ENCODE measurements at regions not wholly inside any gene's neighbourhood (a gene's known extent, or its start where the extent isn't known, plus 50 kb on each side); places are given as distances from the start of the nearest gene placed in this dataset.
A peak's percentile ranks its signal among the peaks of the same experiment; 100 is the strongest.

DNA sequence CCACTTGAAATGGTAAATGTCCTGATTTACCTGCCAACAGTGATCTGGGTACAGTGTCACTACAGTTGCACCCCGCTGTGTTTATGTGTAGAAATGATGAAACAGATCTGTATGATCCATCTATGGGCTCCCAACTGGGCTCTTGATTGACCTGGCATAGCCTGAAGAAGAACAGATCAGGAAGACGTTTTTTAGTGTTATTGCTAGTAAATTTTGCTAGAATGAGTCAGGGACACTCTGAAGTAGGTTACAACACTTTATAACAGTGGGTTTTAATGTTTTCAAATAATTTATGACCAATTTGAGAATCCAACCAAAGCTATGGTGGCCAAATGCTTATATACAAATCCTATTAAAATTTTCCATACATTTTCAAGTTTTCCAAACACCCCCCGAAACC is 110.3 kb downstream of the DKK1 start:
- Histone ChIP-seq H3K4ac (ENCODE audit: low read depth, low read length) (no peak overlapping the region), H3K4me3 (ENCODE audit: insufficient read depth, low read depth, low read length) (no peak overlapping the region), H3K36me3 (ENCODE audit: control insufficient read depth, insufficient read depth, low read length) (no peaks in the 10 kb centered on the region), H2AK9ac (replicated peaks; ENCODE audit: low read depth, low read length, poor library complexity) (no peak overlapping the region), H2AK5ac (ENCODE audit: low read depth, low read length) (no peak overlapping the region), H2BK120ac (ENCODE audit: low read depth, low read length) (no peak overlapping the region), H4K8ac (ENCODE audit: low read depth in 2 of 2, low read length in 2 of 2) (no peak overlapping the region), H3K14ac (replicated peaks; ENCODE audit: low read depth, low read length) (0 out of 2 replicates have a peak overlapping the region, but pooled peaks have one; percentile 34), H3K4me2 (ENCODE audit: low read depth, low read length) (no peak overlapping the region), H3K56ac (ENCODE audit: extremely low read depth, insufficient read depth, low read length) (no peak overlapping the region), H3K27ac (ENCODE audit: insufficient read depth, low read length) (no peak overlapping the region), H3K4me1 (ENCODE audit: control insufficient read depth, insufficient read depth, low read length) (peaks cover 6% of the 10 kb centered on the region), H4K20me1 (ENCODE audit: insufficient read depth, low read length) (no peaks in the 10 kb centered on the region), H2BK5ac (ENCODE audit: low read depth, low read length, poor library complexity, severe bottlenecking) (no peak overlapping the region), H3K18ac (ENCODE audit: low read depth, low read length) (peak overlapping the region; percentile 57; the same call in 1 of the 2 replicates), H2BK15ac (ENCODE audit: low read depth, low read length) (no peak overlapping the region), H3K9ac (ENCODE audit: low read depth, low read length) (no peak overlapping the region), H3K9me1 (ENCODE audit: insufficient read depth, low read length) (no peaks in the 10 kb centered on the region), H3K23ac (ENCODE audit: low read depth, low read length) (no peak overlapping the region), H3K79me1 (ENCODE audit: low read depth in 1 of 2, low read length in 2 of 2) (no peaks in the 10 kb centered on the region), H4K5ac (ENCODE audit: low read depth, low read length) (no peak overlapping the region), H3K9me3 (ENCODE audit: control insufficient read depth, insufficient read depth, low read length) (no peaks in the 10 kb centered on the region), H2BK20ac (ENCODE audit: low read depth, low read length) (no peak overlapping the region), H3K27me3 (ENCODE audit: control insufficient read depth, insufficient read depth, low read length) (no peaks in the 10 kb centered on the region), H4K91ac (ENCODE audit: insufficient read depth, low read depth, low read length) (no peak overlapping the region), H2AFZ (replicated peaks; ENCODE audit: low read length, poor library complexity) (no peak overlapping the region)
- ATAC-seq (ENCODE audit: low read depth) (peak; percentile 66), DNase-seq (peak; percentile 8)
- no CpG with 5 or more reads among the region's 3 CpGs for WGBS, 2 experiments (ENCODE audit: extremely low coverage in 2 of 2, insufficient read length in 1 of 2)
- intact Hi-C loops (cut with micrococcal nuclease) = no loop called here
- dilution Hi-C loops (cut with HindIII; ENCODE audit: low sequenced_read_pairs, unreplicated experiment) = no loop called here
- no peak for TF ChIP-seq SMC3 (IDR thresholded peaks at IDR 0.05; ENCODE audit: low read depth, low read length)
- TF ChIP-seq POLR2A (IDR thresholded peaks at IDR 0.05; ENCODE audit: low read depth, low read length) = no peak
- no peak for TF ChIP-seq MXI1 (IDR thresholded peaks at IDR 0.05; ENCODE audit: borderline replicate concordance, low read depth, low read length)
- TF ChIP-seq BHLHE40 (IDR thresholded peaks at IDR 0.05; ENCODE audit: low read depth, low read length) = no peak
- TF ChIP-seq MAZ (IDR thresholded peaks at IDR 0.05; ENCODE audit: borderline replicate concordance, low read depth, low read length) = no peak
- no peak for TF ChIP-seq RCOR1 (IDR thresholded peaks at IDR 0.05; ENCODE audit: insufficient replicate concordance, low read length)
- TF ChIP-seq FOS (IDR thresholded peaks at IDR 0.05; ENCODE audit: low read depth, low read length) = no peak
- no peak for TF ChIP-seq NFE2L2 (IDR thresholded peaks at IDR 0.05; ENCODE audit: low read depth, low read length)
- TF ChIP-seq CEBPB (IDR thresholded peaks at IDR 0.05; ENCODE audit: low read depth, low read length) = no peak
- BruUV-seq (replicated peaks) = no TSS peak
- ChIA-PET POLR2A (ENCODE audit: unreplicated experiment) (no interaction called here), CTCF (no interaction called here)
- in situ Hi-C loops (cut with MboI; ENCODE audit: low sequenced_read_pairs) = no loop called here

Measured in IMR-90 (cell line).